Uterus (tissue), 2 donors: ENCODE measurements at regions not wholly inside any gene's neighbourhood (a gene's known extent, or its start where the extent isn't known, plus 50 kb on each side); places are given as distances from the start of the nearest gene placed in this dataset.

Source experiments
- POLR2A ChIP-seq, 2 donors: fragments of 450-650 bp; IDR thresholded peaks; one replicate each; pipeline ENCODE4 v1.6.1; 2016; ENCODE audit warnings: antibody characterized with exemption in 2 of 2, mild to moderate bottlenecking in 1 of 2, moderate library complexity in 1 of 2
- TF ChIP-seq, protein P1 (sequence below), 4 experiments: fragments of 200-600 bp in 2 of 4; fragments of 450-650 bp in 2 of 4; sonication (generic) in 2 of 4; IDR thresholded peaks; one replicate each; pipeline ENCODE4 v1.5.1; 2016 to 2019; ENCODE audit warnings: antibody characterized with exemption in 4 of 4, mild to moderate bottlenecking in 2 of 4, moderate library complexity in 1 of 4

DNA sequence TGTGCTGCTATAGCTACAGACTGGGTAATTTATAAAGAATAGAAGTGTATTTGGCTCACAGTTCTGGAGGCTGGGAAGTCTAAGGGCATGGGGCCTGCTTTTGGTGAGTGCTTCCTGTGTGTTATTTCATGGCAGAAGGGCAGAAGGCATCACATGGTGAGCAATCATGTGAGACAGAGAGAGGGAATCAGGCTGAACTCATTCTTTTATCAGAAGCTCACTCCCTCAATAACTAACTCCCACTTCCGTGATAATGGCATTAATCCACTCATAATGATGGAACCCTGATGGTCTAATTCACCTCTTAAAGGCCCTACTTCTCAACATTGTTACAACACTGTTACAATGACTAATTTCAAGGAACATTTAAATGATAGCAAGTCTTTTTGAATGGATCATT is 129.4 kb downstream of the FAT4 start:
- TF ChIP-seq, protein P1, sequence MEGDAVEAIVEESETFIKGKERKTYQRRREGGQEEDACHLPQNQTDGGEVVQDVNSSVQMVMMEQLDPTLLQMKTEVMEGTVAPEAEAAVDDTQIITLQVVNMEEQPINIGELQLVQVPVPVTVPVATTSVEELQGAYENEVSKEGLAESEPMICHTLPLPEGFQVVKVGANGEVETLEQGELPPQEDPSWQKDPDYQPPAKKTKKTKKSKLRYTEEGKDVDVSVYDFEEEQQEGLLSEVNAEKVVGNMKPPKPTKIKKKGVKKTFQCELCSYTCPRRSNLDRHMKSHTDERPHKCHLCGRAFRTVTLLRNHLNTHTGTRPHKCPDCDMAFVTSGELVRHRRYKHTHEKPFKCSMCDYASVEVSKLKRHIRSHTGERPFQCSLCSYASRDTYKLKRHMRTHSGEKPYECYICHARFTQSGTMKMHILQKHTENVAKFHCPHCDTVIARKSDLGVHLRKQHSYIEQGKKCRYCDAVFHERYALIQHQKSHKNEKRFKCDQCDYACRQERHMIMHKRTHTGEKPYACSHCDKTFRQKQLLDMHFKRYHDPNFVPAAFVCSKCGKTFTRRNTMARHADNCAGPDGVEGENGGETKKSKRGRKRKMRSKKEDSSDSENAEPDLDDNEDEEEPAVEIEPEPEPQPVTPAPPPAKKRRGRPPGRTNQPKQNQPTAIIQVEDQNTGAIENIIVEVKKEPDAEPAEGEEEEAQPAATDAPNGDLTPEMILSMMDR (IDR thresholded peaks at IDR 0.05) = no peak
- no peak for TF ChIP-seq POLR2A (IDR thresholded peaks at IDR 0.05)
